ENCODE measurements at regions not wholly inside any gene's neighbourhood (a gene's known extent, or its start where the extent isn't known, plus 50 kb on each side); places are given as distances from the start of the nearest gene placed in this dataset.
"Not testable (repeated sequence)": the region's sequence is repeated elsewhere in the genome, so short reads cannot be mapped to it uniquely, and the experiment has no call there.

DNA sequence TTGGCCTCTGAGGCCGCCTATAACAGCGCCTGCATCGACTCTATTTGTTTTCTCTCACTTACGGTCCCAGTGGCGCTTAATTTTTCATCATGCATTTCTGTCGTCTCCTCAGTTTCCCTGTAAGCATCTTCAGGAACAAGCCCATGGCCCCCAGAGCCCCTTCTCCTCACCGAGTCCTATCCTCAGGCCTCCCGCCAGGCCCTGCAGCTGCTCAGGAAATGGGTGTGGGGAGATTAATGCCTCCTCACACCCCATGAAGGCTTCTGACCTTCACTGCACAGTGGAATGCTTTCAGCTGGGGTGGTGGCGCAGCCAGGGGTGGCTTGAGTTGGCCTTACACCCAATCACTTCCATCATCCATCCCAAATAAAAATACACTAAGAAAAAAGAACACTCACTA lies 260.4 kb downstream of the FAM43A start:
- no peak for DNase-seq (ENCODE audit: low read depth in 2 of 2)

GRCh38 chr3:194949592-194949991 lies 263.9 kb downstream of the FAM43A start:
- no peak for DNase-seq (ENCODE audit: low read depth in 2 of 2)

- no peak for DNase-seq (ENCODE audit: low read depth in 2 of 2)
Observed at GRCh38 chr3:194950906-194951628, 265.4 kb downstream of the FAM43A start.

GRCh38 chr3:194951629-194951920 lies 265.9 kb downstream of the FAM43A start:
- DNase-seq (ENCODE audit: low read depth in 2 of 2): not testable (repeated sequence)

GRCh38 chr3:194951931-194952582 lies 266.4 kb downstream of the FAM43A start:
- DNase-seq (ENCODE audit: low read depth in 2 of 2): no peak

DNA sequence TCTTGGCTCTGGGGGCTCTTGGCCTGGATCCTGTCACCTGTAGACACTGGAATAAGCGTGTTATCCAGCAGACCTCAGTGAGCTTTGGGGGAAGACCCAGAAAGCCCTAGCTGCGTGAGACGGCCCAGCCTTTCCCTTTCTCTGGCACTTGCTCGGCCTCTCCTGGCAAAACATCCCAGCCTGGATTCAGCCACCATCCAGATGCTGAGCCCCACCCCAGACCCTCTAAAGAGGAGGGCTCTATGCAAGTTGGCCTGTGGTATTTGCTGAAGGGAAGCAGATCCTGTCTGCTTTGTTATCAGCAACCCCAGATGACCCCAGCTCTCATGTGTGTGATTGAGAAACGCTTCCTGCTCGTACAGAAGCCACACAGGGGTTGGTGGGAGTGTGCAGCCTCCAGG lies 267.2 kb downstream of the FAM43A start:
- DNase-seq (ENCODE audit: low read depth in 2 of 2): no peak

GRCh38 chr3:194953291-194953690 lies 267.6 kb downstream of the FAM43A start:
- DNase-seq (ENCODE audit: low read depth in 2 of 2): no peak

GRCh38 chr3:194955546-194955945 lies 269.9 kb downstream of the FAM43A start:
- DNase-seq (ENCODE audit: low read depth in 2 of 2): no peak

DNA sequence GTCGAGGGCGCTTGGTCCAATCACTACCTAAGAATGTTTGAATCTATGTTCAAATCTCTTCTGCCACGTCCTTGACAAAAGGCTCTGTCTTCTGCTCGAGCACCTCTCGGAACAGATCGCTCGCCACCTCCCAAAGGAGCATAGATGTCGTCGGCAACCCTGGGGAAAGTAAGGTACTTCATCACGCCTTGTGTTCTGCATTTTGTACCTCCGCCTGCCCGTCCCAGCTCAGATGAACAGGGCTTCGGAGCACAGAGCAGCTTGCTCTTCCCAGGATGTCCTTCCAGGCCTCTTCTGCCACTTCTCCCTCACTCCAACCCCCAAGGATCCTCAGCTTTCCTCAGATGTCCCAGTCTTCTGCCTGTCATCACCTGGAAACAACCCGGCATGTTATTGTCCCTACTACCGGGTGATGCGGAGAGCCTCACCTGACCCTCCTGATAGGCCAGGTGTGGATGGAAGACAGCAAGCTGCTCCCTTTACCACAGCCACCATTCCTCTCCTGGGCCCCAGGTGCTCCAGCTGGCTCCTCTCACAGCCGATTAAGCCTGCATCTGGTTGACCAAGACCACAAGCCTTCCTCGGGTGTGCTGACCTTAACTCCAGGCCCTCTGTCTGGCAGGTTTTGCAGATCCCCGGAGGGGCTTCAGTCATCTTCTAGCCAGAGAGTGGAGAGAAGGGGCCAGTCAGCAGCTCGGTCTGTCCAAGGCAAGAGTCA lies 270.5 kb downstream of the FAM43A start:
- no peak for DNase-seq (ENCODE audit: low read depth in 2 of 2)

GRCh38 chr3:194956697-194957396 lies 271.2 kb downstream of the FAM43A start:
- no peak for DNase-seq (ENCODE audit: low read depth in 2 of 2)

- no peak for DNase-seq (ENCODE audit: low read depth in 2 of 2)
Observed at GRCh38 chr3:194957743-194958240, 272.1 kb downstream of the FAM43A start.

DNA sequence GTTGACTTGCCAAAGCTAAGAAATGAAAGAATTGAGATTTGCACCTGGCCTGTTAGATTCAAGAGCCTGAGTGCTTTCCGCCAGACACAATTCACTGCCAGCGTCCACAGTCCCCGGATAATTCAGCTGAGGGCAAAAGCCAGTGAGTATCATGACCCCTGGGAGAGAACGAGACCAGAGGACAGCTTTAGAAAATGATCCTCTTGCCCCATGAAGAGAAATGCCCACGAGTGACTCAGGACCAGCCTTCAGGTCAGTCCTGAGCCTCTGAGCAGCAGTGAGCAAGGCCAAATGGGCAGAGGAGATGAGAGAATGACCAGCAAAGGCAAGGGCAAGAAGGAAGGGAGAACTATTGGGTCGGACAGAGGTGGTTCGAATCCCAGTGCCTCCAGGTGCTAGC lies 273.5 kb downstream of the FAM43A start:
- no peak for DNase-seq (ENCODE audit: low read depth in 2 of 2)

- DNase-seq (ENCODE audit: low read depth in 2 of 2): not testable (repeated sequence)
Observed at GRCh38 chr3:194959666-194960065, 274.0 kb downstream of the FAM43A start.

DNA sequence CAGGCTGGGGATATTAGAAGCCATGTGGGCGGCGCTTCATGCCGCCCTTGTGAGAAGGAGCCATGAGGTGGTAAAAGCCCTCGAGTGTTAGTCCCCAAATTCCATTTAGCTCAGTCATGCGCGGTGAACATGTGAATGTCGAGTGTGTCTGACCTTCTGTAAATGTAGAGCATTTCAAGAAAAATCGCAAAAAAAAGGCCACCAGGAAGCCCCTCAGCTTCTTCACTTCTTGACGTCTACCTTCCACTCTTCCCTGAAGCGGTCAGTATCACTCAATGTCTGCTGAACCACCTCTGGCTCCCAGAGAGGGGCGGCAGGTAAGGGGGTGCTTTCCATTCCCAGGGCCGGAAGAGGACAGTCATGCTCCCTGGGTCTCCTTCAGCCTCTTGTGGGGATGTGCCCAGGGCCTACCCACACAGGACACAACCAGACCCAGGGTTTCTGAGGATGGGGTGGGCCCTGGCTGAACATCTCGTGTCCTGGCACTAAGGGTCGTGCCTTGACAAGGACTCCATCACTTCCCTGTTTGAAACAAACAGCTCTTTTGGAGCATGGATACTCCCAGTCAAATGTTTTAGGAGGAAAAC lies 274.9 kb downstream of the FAM43A start:
- no peak for DNase-seq (ENCODE audit: low read depth in 2 of 2)

DNA sequence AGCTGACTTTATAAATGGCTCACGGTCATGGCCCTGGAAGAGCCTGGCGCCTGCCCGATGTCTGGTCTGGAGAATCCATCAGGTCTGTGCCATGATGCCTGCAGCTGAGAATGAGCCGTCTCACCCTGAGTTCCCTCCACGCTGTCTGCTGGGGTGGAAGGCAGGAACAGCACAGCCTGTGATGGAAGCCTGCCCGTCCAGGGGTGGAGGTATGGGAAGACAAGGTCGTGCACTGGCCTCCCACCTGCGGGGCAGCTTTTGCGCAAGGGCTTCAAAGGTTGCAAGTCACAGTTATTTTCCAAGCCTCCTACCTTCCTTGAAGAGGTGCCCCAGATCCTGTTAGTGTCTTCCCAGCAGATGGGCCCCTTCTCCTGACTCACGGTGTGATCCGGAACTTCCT lies 275.5 kb downstream of the FAM43A start:
- DNase-seq (ENCODE audit: low read depth in 2 of 2): no peak

GRCh38 chr3:194961571-194961970 lies 275.9 kb downstream of the FAM43A start:
- DNase-seq (ENCODE audit: low read depth in 2 of 2): no peak

GRCh38 chr3:194962056-194962455 lies 276.4 kb downstream of the FAM43A start:
- no peak for DNase-seq (ENCODE audit: low read depth in 2 of 2)

- DNase-seq (ENCODE audit: low read depth in 2 of 2): no peak
Observed at GRCh38 chr3:194964809-194965208, 279.1 kb downstream of the FAM43A start.

- DNase-seq (ENCODE audit: low read depth in 2 of 2): no peak
Observed at GRCh38 chr3:194967151-194968117, 281.8 kb downstream of the FAM43A start.

GRCh38 chr3:194970066-194970465 lies 284.4 kb downstream of the FAM43A start:
- no peak for DNase-seq (ENCODE audit: low read depth in 2 of 2)

- no peak for DNase-seq (ENCODE audit: low read depth in 2 of 2)
Observed at GRCh38 chr3:194971009-194971408, 285.3 kb downstream of the FAM43A start.
